GM12878 (cell line): ENCODE measurements at regions not wholly inside any gene's neighbourhood (a gene's known extent, or its start where the extent isn't known, plus 50 kb on each side); places are given as distances from the start of the nearest gene placed in this dataset.

Source experiments
- ATAC-seq: fragments of 200-7000 bp; cut with Tn5 transposase; 3 replicates; pipeline ENCODE4 v1.9.1; 2020; ENCODE audit warnings: mild to moderate bottlenecking, moderate library complexity
- BruUV-seq: library from RNA; stranded (reverse); fragments of 400-500 nt; replicated peaks from 2 replicates; lab custom pipeline; 2021; lab: Mats Ljungman, UMichigan
- CTCF ChIA-PET: fragments of 300-600 bp; sonication (Branson Sonifier 250); formaldehyde crosslinking; extraction: SDS; loops from one replicate; lab custom pipeline; 2021; ENCODE audit warnings: inconsistent platforms; lab: Yijun Ruan, JAX
- POLR2A ChIA-PET: fragments of 350-600 bp; formaldehyde crosslinking; extraction: SDS; loops from one replicate; lab custom pipeline; 2021; ENCODE audit warnings: inconsistent platforms; lab: Charles Lee
- RAD21 ChIA-PET: fragments of 300-600 bp; sonication (Branson Sonifier 250); formaldehyde crosslinking; loops from one replicate; lab custom pipeline; 2023; ENCODE audit warnings: antibody characterized with exemption; ENCODE audit not compliant: unreplicated experiment; lab: Charles Lee
- SMC1A ChIA-PET: fragments of 300-600 bp; sonication (Branson Sonifier 250); formaldehyde crosslinking; loops from one replicate; lab custom pipeline; 2023; ENCODE audit not compliant: unreplicated experiment, uncharacterized antibody; lab: Charles Lee
- DNase-seq: peaks from one replicate; pipeline ENCODE4 v3.0.0-alpha.2; 2011; ENCODE audit warnings: low read depth, low spot score
- FAIRE-seq: peaks from 3 replicates; lab custom pipeline; 2011; peaks lifted over from hg19 to GRCh38; lab: Jason Lieb, UNC
- H2AFZ ChIP-seq: 2 replicates; pipeline ENCODE4 v1.6.0; 2011; ENCODE audit warnings: low read depth, low read length, control low read depth; ENCODE audit not compliant: control insufficient read depth
- H3K27ac ChIP-seq: 2 replicates; pipeline ENCODE4 v1.5.1; 2011; ENCODE audit warnings: control low read depth; ENCODE audit not compliant: control insufficient read depth, insufficient read depth
- H3K27me3 ChIP-seq, 2 experiments: replicated peaks in 1 of 2; 2 replicates each; pipeline versions ENCODE4 v1.6.0 to v1.6.1; 2011; ENCODE audit warnings: low read length in 1 of 2; ENCODE audit not compliant: control insufficient read depth in 2 of 2, insufficient read depth in 2 of 2
- H3K36me3 ChIP-seq, 2 experiments: 2 replicates each; pipeline ENCODE4 v1.5.1; 2011; ENCODE audit warnings: low read length in 1 of 2; ENCODE audit not compliant: control insufficient read depth in 2 of 2, insufficient read depth in 2 of 2
- H3K4me1 ChIP-seq: 2 replicates; pipeline ENCODE4 v1.6.1; 2011; ENCODE audit warnings: mild to moderate bottlenecking, low read length, moderate library complexity, mixed read lengths; ENCODE audit not compliant: control insufficient read depth, insufficient read depth
- H3K4me2 ChIP-seq: 2 replicates; pipeline ENCODE4 v1.6.0; 2011; ENCODE audit warnings: control low read depth; ENCODE audit not compliant: control insufficient read depth, insufficient read depth
- H3K4me3 ChIP-seq: fragments of 200-600 bp; sonication (generic); 2 replicates; pipeline ENCODE4 v1.5.1; 2016
- H3K79me2 ChIP-seq: 2 replicates; pipeline ENCODE4 v1.6.0; 2011; ENCODE audit warnings: low read length; ENCODE audit not compliant: control insufficient read depth, insufficient read depth
- H3K9ac ChIP-seq: 2 replicates; pipeline ENCODE4 v1.8.0; 2011; ENCODE audit warnings: low read length, control low read depth, mixed read lengths; ENCODE audit not compliant: control insufficient read depth, insufficient read depth
- H3K9me3 ChIP-seq: replicated peaks from 3 replicates; pipeline ENCODE4 v1.5.1; 2011; ENCODE audit warnings: mild to moderate bottlenecking, low read length; ENCODE audit not compliant: control insufficient read depth, insufficient read depth
- H4K20me1 ChIP-seq: 2 replicates; pipeline ENCODE4 v1.6.0; 2011; ENCODE audit not compliant: control insufficient read depth, insufficient read depth
- ATF3 ChIP-seq: IDR thresholded peaks from 2 replicates; pipeline ENCODE4 v1.6.1; 2011; ENCODE audit warnings: low read depth, mild to moderate bottlenecking, low read length, moderate library complexity, borderline replicate concordance; ENCODE audit errors: extremely low read depth
- BCL3 ChIP-seq: IDR thresholded peaks from 2 replicates; pipeline ENCODE4 v1.6.1; 2011; ENCODE audit warnings: borderline replicate concordance, low read depth, mild to moderate bottlenecking, moderate library complexity, low read length; ENCODE audit not compliant: insufficient read depth, poor library complexity, severe bottlenecking
- CBFB ChIP-seq: IDR thresholded peaks from 2 replicates; pipeline ENCODE4 v1.6.1; 2016; ENCODE audit warnings: antibody characterized with exemption, low read depth
- ELK1 ChIP-seq: IDR thresholded peaks from 2 replicates; pipeline ENCODE4 v1.6.1; 2012; ENCODE audit warnings: low read depth, low read length, improper control_type of control experiment
- ETV6 ChIP-seq, 2 experiments: fragments of 450-650 bp in 1 of 2; IDR thresholded peaks in 1 of 2; conservative IDR thresholded peaks in 1 of 2; 2 replicates each; pipeline ENCODE4 v1.6.1; 2014; ENCODE audit warnings: antibody characterized with exemption in 1 of 2, borderline replicate concordance in 1 of 2, low read depth in 1 of 2, mild to moderate bottlenecking in 1 of 2, moderate library complexity in 1 of 2
- FOXM1 ChIP-seq: IDR thresholded peaks from 2 replicates; pipeline ENCODE4 v1.6.1; 2012; ENCODE audit warnings: low read depth, mild to moderate bottlenecking, inconsistent platforms, low read length, moderate library complexity
- NRF1 ChIP-seq: conservative IDR thresholded peaks from 2 replicates; pipeline ENCODE4 v1.6.1; 2011; ENCODE audit warnings: mild to moderate bottlenecking, low read depth, low read length, improper control_type of control experiment
- PAX8 ChIP-seq: fragments of 450-650 bp; IDR thresholded peaks from 2 replicates; pipeline ENCODE4 v1.6.1; 2017; ENCODE audit warnings: mild to moderate bottlenecking, moderate library complexity
- RB1 ChIP-seq: fragments of 450-650 bp; formaldehyde crosslinking; IDR thresholded peaks from 2 replicates; pipeline ENCODE4 v1.6.1; 2017; ENCODE audit warnings: mild to moderate bottlenecking, borderline replicate concordance
- SMAD5 ChIP-seq: IDR thresholded peaks from 2 replicates; pipeline ENCODE4 v1.6.1; 2016; ENCODE audit warnings: antibody characterized with exemption, low read depth
- STAT1 ChIP-seq: fragments of 450-650 bp; conservative IDR thresholded peaks from 2 replicates; pipeline ENCODE4 v1.6.1; 2014; ENCODE audit warnings: antibody characterized with exemption, mild to moderate bottlenecking
- TAF1 ChIP-seq: IDR thresholded peaks from 2 replicates; pipeline ENCODE4 v1.6.1; 2011; ENCODE audit warnings: mild to moderate bottlenecking, low read depth, low read length, borderline replicate concordance
- ZBTB11 ChIP-seq: fragments of 450-650 bp; formaldehyde crosslinking; IDR thresholded peaks from 2 replicates; pipeline ENCODE4 v1.5.0; 2022; ENCODE audit warnings: mild to moderate bottlenecking, missing genetic modification characterization
- ZBTB40 ChIP-seq: fragments of 450-650 bp; IDR thresholded peaks from 2 replicates; pipeline ENCODE4 v1.6.1; 2016; ENCODE audit warnings: mild to moderate bottlenecking, moderate library complexity, borderline replicate concordance
- ZSCAN29 ChIP-seq: fragments of 450-650 bp; IDR thresholded peaks from 2 replicates; pipeline ENCODE4 v1.6.1; 2017; ENCODE audit warnings: mild to moderate bottlenecking, moderate library complexity
- WGBS: methylation state at CpG from one replicate; pipeline ENCODE4 v1.1.6; 2016; ENCODE audit warnings: low lambda C conversion rate; ENCODE audit not compliant: insufficient replicate concordance, insufficient coverage; ENCODE audit errors: missing lambda C conversion rate; 5-methylcytosine and 5-hydroxymethylcytosine counted together
- in situ Hi-C: fragments of 300-500 bp; cut with MboI; formaldehyde crosslinking; loops from 9 replicates; pipeline ENCODE4 v1.14.3; 2018; ENCODE audit warnings: mixed read lengths
- intact Hi-C: fragments of 100-400 bp; cut with micrococcal nuclease; formaldehyde crosslinking; loops from one replicate; pipeline ENCODE4 v1.14.2; 2022; ENCODE audit not compliant: unreplicated experiment

GRCh38 chr18:78403371-78403770 lies 576.2 kb upstream of the SALL3 start:
- ChIA-PET SMC1A (no interaction called here), POLR2A (no interaction called here), CTCF (no interaction called here), RAD21 (no interaction called here)
- WGBS = 1% methylated on average over 9 of the region's 9 CpGs
- no peaks in the 10 kb centered on the region for H4K20me1 ChIP-seq
- FAIRE-seq = no peak
- H3K36me3 ChIP-seq = no peaks in the 10 kb centered on the region
- no peak for ATAC-seq
- intact Hi-C loops = no loop called here
- no peaks in the 10 kb centered on the region for H3K9me3 ChIP-seq
- no peak overlapping the region for H3K4me2 ChIP-seq
- no peak overlapping the region for H3K9ac ChIP-seq
- H2AFZ ChIP-seq = no peak overlapping the region
- BruUV-seq = no TSS peak
- H3K27ac ChIP-seq = no peak overlapping the region
- no peaks in the 10 kb centered on the region for H3K4me1 ChIP-seq
- no peak overlapping the region for H3K4me3 ChIP-seq
- no peaks in the 10 kb centered on the region for H3K79me2 ChIP-seq
- in situ Hi-C loops = no loop called here
- no peak for DNase-seq
- no peaks in the 10 kb centered on the region for H3K27me3 ChIP-seq
- TF ChIP-seq TAF1 (no peak), PAX8 (no peak), SMAD5 (no peak), CBFB (no peak), BCL3 (no peak), ETV6 (conservative IDR thresholded peaks at IDR 0.05 in 1 of 2, IDR thresholded peaks at IDR 0.05 in 1 of 2; ENCODE audit: borderline replicate concordance in 1 of 2, low read depth in 1 of 2) (no peak), ATF3 (no peak), ZBTB11 (CRISPR knock-in tag) (no peak), ZBTB40 (no peak), NRF1 (no peak), STAT1 (no peak), ELK1 (no peak), FOXM1 (no peak), ZSCAN29 (no peak), RB1 (no peak)
